PC-9 (cell line): ENCODE measurements at regions not wholly inside any gene's neighbourhood (a gene's known extent, or its start where the extent isn't known, plus 50 kb on each side); places are given as distances from the start of the nearest gene placed in this dataset.

Source experiments
- CTCF ChIP-seq: fragments of 200-600 bp; sonication (generic); conservative IDR thresholded peaks from 2 replicates; pipeline ENCODE4 v1.6.1; 2017; ENCODE audit warnings: mixed run types, antibody characterized with exemption, mild to moderate bottlenecking, moderate library complexity
- EZH2 ChIP-seq: fragments of 200-600 bp; sonication (generic); IDR thresholded peaks from 2 replicates; pipeline ENCODE4 v1.8.0; 2017; ENCODE audit warnings: antibody characterized with exemption, low read depth

DNA sequence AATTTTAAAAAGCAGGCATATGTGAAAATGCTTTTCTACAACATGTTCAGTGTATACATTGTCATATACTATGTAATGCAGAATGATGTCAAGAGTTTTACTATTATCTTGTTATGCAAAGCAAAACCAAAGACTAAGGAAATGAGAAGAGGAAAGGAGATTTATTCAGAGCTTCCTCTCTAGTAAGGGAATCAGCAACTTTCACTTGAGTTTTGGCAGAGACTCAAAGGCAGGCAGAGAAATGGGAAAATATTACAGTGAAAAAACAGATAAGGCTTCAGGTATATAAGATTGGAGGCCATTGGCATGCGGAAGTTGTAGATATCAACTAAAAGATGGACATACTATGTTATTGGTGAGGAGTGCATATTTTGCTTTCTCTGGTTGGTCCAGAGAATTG lies 512.0 kb upstream of the PCDH20 start:
- TF ChIP-seq CTCF (no peak), EZH2 (no peak)
